ENCODE measurements at regions not wholly inside any gene's neighbourhood (a gene's known extent, or its start where the extent isn't known, plus 50 kb on each side); places are given as distances from the start of the nearest gene placed in this dataset.

- TF ChIP-seq GATA2 (IDR thresholded peaks at IDR 0.05; ENCODE audit: low read depth, low read length) (no peak), GATA3 (IDR thresholded peaks at IDR 0.05; ENCODE audit: low read depth, low read length) (no peak)
These were observed 164.7 kb downstream of the KCNRG start for GRCh38 chr13:50179977-50180376.

Measured in SH-SY5Y (cell line).